HG03060 (cell line): ENCODE measurements at regions not wholly inside any gene's neighbourhood (a gene's known extent, or its start where the extent isn't known, plus 50 kb on each side); places are given as distances from the start of the nearest gene placed in this dataset.

ENCODE experiments used
- ATAC-seq: cut with Tn5 transposase; IDR thresholded peaks from one replicate; pipeline ENCODE4 v1.9.1; 2021; ENCODE audit warnings: low read depth, moderate number of reproducible peaks; ENCODE audit not compliant: unreplicated experiment

- ATAC-seq, result no peak
These were observed 644.7 kb upstream of the TENM4 start for GRCh38 chr11:80085563-80085962.

GRCh38 chr11:80084608-80085007, 643.8 kb upstream of the TENM4 start:
- ATAC-seq, result no peak

- no peak for ATAC-seq
These were observed 642.7 kb upstream of the TENM4 start for GRCh38 chr11:80083531-80083951.

- ATAC-seq, result no peak
These were observed 641.6 kb upstream of the TENM4 start for GRCh38 chr11:80082406-80082805.

- ATAC-seq, result no peak
These were observed 636.3 kb upstream of the TENM4 start for GRCh38 chr11:80077113-80077512.

- ATAC-seq, result no peak
These were observed 634.0 kb upstream of the TENM4 start for GRCh38 chr11:80074837-80075236.

GRCh38 chr11:80066291-80066690, 625.5 kb upstream of the TENM4 start:
- ATAC-seq, result no peak

GRCh38 chr11:80065086-80065485, 624.3 kb upstream of the TENM4 start:
- ATAC-seq, result no peak

- ATAC-seq, result no peak
These were observed 620.2 kb upstream of the TENM4 start for GRCh38 chr11:80061056-80061455.

GRCh38 chr11:80054582-80055165, 613.8 kb upstream of the TENM4 start:
- no peak for ATAC-seq

GRCh38 chr11:80048513-80048912, 607.7 kb upstream of the TENM4 start:
- no peak for ATAC-seq

GRCh38 chr11:80041136-80042000, 600.5 kb upstream of the TENM4 start:
- no peak for ATAC-seq

- no peak for ATAC-seq
These were observed 594.0 kb upstream of the TENM4 start for GRCh38 chr11:80034801-80035200.

- no peak for ATAC-seq
These were observed 590.3 kb upstream of the TENM4 start for GRCh38 chr11:80031014-80031600.

GRCh38 chr11:80028998-80029397, 588.2 kb upstream of the TENM4 start:
- no peak for ATAC-seq

GRCh38 chr11:80024119-80024518, 583.3 kb upstream of the TENM4 start:
- ATAC-seq, result no peak

- no peak for ATAC-seq
These were observed 582.6 kb upstream of the TENM4 start for GRCh38 chr11:80023386-80023785.

GRCh38 chr11:80010536-80010935, 569.7 kb upstream of the TENM4 start:
- ATAC-seq, result no peak

- ATAC-seq, result no peak
These were observed 568.3 kb upstream of the TENM4 start for GRCh38 chr11:80009081-80009480.

GRCh38 chr11:80007616-80008015, 566.8 kb upstream of the TENM4 start:
- no peak for ATAC-seq

GRCh38 chr11:79990141-79990540, 549.3 kb upstream of the TENM4 start:
- ATAC-seq, result no peak

GRCh38 chr11:79982185-79982584, 541.4 kb upstream of the TENM4 start:
- no peak for ATAC-seq
